ENCODE measurements at regions not wholly inside any gene's neighbourhood (a gene's known extent, or its start where the extent isn't known, plus 50 kb on each side); places are given as distances from the start of the nearest gene placed in this dataset.
A peak's percentile ranks its signal among the peaks of the same experiment; 100 is the strongest.

DNA sequence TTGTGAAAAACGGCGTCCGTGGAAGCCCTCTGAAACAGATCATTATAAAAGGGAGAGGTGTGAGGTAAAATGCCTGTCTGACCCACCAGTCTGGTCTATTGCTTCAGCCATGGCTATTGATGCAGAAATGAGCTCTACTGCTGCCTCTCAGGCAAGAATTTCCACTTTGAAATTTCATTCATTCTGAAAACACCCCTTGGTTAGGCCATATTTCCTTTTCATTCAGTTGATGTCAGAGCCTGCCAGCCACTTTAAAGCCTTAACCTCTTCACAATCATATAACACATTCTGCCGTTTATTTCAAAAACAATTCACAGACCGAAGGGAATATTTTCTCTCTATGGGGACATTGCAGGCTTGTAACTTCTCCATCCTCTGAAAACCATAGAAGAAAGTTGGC lies 71.9 kb downstream of the FOXB1 start:
- H3K36me3 Mint-ChIP-seq (ENCODE audit: low read depth), result peaks cover 7% of the 10 kb centered on the region; the same call in 1 of the 3 replicates
- TF ChIP-seq NANOG (IDR thresholded peaks at IDR 0.05; ENCODE audit: borderline replicate concordance) (no peak), ZNF462 (CRISPR knock-in tag; IDR thresholded peaks at IDR 0.05) (no peak), STAT1 (IDR thresholded peaks at IDR 0.05; ENCODE audit: unreplicated experiment) (no peak), ZNF114 (CRISPR knock-in tag; IDR thresholded peaks at IDR 0.05) (no peak), CREB1 (CRISPR knock-in tag; IDR thresholded peaks at IDR 0.05; ENCODE audit: low read depth) (no peak), POLR2AphosphoS5 (IDR thresholded peaks at IDR 0.05; ENCODE audit: low read depth) (no peak), EZH2 (IDR thresholded peaks at IDR 0.05; ENCODE audit: low read depth, unreplicated experiment) (no peak), JUNB (IDR thresholded peaks at IDR 0.05; ENCODE audit: unreplicated experiment) (no peak)
- TF ChIP-seq, protein P1, sequence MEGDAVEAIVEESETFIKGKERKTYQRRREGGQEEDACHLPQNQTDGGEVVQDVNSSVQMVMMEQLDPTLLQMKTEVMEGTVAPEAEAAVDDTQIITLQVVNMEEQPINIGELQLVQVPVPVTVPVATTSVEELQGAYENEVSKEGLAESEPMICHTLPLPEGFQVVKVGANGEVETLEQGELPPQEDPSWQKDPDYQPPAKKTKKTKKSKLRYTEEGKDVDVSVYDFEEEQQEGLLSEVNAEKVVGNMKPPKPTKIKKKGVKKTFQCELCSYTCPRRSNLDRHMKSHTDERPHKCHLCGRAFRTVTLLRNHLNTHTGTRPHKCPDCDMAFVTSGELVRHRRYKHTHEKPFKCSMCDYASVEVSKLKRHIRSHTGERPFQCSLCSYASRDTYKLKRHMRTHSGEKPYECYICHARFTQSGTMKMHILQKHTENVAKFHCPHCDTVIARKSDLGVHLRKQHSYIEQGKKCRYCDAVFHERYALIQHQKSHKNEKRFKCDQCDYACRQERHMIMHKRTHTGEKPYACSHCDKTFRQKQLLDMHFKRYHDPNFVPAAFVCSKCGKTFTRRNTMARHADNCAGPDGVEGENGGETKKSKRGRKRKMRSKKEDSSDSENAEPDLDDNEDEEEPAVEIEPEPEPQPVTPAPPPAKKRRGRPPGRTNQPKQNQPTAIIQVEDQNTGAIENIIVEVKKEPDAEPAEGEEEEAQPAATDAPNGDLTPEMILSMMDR (conservative IDR thresholded peaks at IDR 0.05; ENCODE audit: low read depth in 2 of 2), result no peak
- TF ChIP-seq, protein P2, sequence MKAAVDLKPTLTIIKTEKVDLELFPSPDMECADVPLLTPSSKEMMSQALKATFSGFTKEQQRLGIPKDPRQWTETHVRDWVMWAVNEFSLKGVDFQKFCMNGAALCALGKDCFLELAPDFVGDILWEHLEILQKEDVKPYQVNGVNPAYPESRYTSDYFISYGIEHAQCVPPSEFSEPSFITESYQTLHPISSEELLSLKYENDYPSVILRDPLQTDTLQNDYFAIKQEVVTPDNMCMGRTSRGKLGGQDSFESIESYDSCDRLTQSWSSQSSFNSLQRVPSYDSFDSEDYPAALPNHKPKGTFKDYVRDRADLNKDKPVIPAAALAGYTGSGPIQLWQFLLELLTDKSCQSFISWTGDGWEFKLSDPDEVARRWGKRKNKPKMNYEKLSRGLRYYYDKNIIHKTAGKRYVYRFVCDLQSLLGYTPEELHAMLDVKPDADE (IDR thresholded peaks at IDR 0.05), result no peak
- H3K4me3 Mint-ChIP-seq, result no peak overlapping the region
- H3K9me3 Mint-ChIP-seq, result peaks cover 6% of the 10 kb centered on the region; the same call in 1 of the 3 replicates
- no peak for DNase-seq (ENCODE audit: low spot score)
- peak overlapping the region; percentile 55 for H3K4me2 ChIP-seq
- H3K27me3 Mint-ChIP-seq (ENCODE audit: insufficient read depth, low read depth, poor library complexity), result peaks cover 4% of the 10 kb centered on the region
- H3K4me1 ChIP-seq (ENCODE audit: insufficient read depth), result peaks cover 46% of the 10 kb centered on the region
- H2AFZ ChIP-seq, result no peak overlapping the region
- H3K79me2 ChIP-seq (replicated peaks; ENCODE audit: insufficient read depth), result no peaks in the 10 kb centered on the region
- no peaks in the 10 kb centered on the region for H3K27me3 ChIP-seq (ENCODE audit: insufficient read depth)
- no peaks in the 10 kb centered on the region for H4K20me1 ChIP-seq (replicated peaks; ENCODE audit: insufficient read depth)
- H3K4me1 Mint-ChIP-seq, result peaks cover 56% of the 10 kb centered on the region
- H3K27ac Mint-ChIP-seq, result no peak overlapping the region
- H3K9me2 ChIP-seq (ENCODE audit: insufficient read depth), result no peaks in the 10 kb centered on the region; the same call in 1 of the 2 replicates
- H3K36me3 ChIP-seq (ENCODE audit: insufficient read depth), result no peaks in the 10 kb centered on the region
- H3F3A ChIP-seq (replicated peaks; ENCODE audit: low read depth), result no peaks in the 10 kb centered on the region
- no peak overlapping the region for H3K27ac ChIP-seq (ENCODE audit: low read depth)
- H3K4me3 ChIP-seq, result no peak overlapping the region
- ATAC-seq, result no peak
